Activated CD8-positive, alpha-beta T cell treated with anti-CD3 and anti-CD28 coated beads for 36 hours (primary cell): ENCODE measurements at regions not wholly inside any gene's neighbourhood (a gene's known extent, or its start where the extent isn't known, plus 50 kb on each side); places are given as distances from the start of the nearest gene placed in this dataset.

ENCODE experiments used
- ATAC-seq: fragments of 200-7000 bp; cut with Tn5 transposase; one replicate; pipeline ENCODE4 v1.10.0; 2021; ENCODE audit warnings: mild to moderate bottlenecking, moderate library complexity
- CTCF ChIA-PET: fragments of 350-600 bp; sonication (Branson Sonifier 250); formaldehyde crosslinking; loops from one replicate; lab custom pipeline; 2021; ENCODE audit warnings: antibody characterized with exemption; lab: Charles Lee
- POLR2A ChIA-PET: fragments of 350-600 bp; sonication (Branson Sonifier 250); formaldehyde crosslinking; loops from one replicate; lab custom pipeline; 2021; ENCODE audit warnings: antibody characterized with exemption; lab: Charles Lee
- DNase-seq: peaks from one replicate; pipeline ENCODE4 v3.0.0-alpha.2; 2020
- H3K27ac Mint-ChIP-seq: one replicate; pipeline ENCODE4 v1.8.0; 2021; ENCODE audit warnings: mild to moderate bottlenecking, mixed read lengths
- H3K27me3 Mint-ChIP-seq: one replicate; pipeline ENCODE4 v1.8.0; 2021; ENCODE audit warnings: mixed read lengths
- H3K36me3 Mint-ChIP-seq: one replicate; pipeline ENCODE4 v1.8.0; 2021; ENCODE audit warnings: low read depth, mixed read lengths
- H3K4me1 Mint-ChIP-seq: one replicate; pipeline ENCODE4 v1.8.0; 2021; ENCODE audit warnings: low read depth, mixed read lengths
- H3K4me3 Mint-ChIP-seq: one replicate; pipeline ENCODE4 v1.8.0; 2021; ENCODE audit warnings: mild to moderate bottlenecking, moderate library complexity, mixed read lengths
- H3K9me3 Mint-ChIP-seq: one replicate; pipeline ENCODE4 v1.8.0; 2021; ENCODE audit warnings: mixed read lengths
- CTCF ChIP-seq: fragments of 200-600 bp; IDR thresholded peaks from one replicate; pipeline ENCODE4 v1.8.0; 2022; ENCODE audit warnings: antibody characterized with exemption, mild to moderate bottlenecking
- intact Hi-C: fragments of 100-400 bp; cut with micrococcal nuclease; formaldehyde crosslinking; loops from one replicate; pipeline ENCODE4 v1.10.0; 2022

- no peak for DNase-seq
- ChIA-PET POLR2A (no interaction called here), CTCF (no interaction called here)
- Mint-ChIP-seq H3K9me3 (no peaks in the 10 kb centered on the region), H3K36me3 (no peaks in the 10 kb centered on the region), H3K27me3 (peaks cover 25% of the 10 kb centered on the region), H3K4me3 (no peak overlapping the region), H3K27ac (no peak overlapping the region), H3K4me1 (no peaks in the 10 kb centered on the region)
- ATAC-seq = no peak
- intact Hi-C loops = no loop called here
- TF ChIP-seq CTCF = no peak
Observed at GRCh38 chr11:70656252-70656651, 257.9 kb downstream of the CTTN start.

GRCh38 chr11:70660059-70660888 lies 261.9 kb downstream of the CTTN start:
- Mint-ChIP-seq H3K9me3 (no peaks in the 10 kb centered on the region), H3K27me3 (peaks cover 33% of the 10 kb centered on the region), H3K27ac (no peak overlapping the region), H3K4me1 (peaks cover 3% of the 10 kb centered on the region), H3K36me3 (no peaks in the 10 kb centered on the region), H3K4me3 (no peak overlapping the region)
- ChIA-PET POLR2A (no interaction called here), CTCF (no interaction called here)
- ATAC-seq (no peak), DNase-seq (no peak)
- intact Hi-C loops = no loop called here
- no peak for TF ChIP-seq CTCF

GRCh38 chr11:70660889-70661197 lies 262.5 kb downstream of the CTTN start:
- H3K9me3 Mint-ChIP-seq = no peaks in the 10 kb centered on the region
- ChIA-PET CTCF (no interaction called here), POLR2A (no interaction called here)
- intact Hi-C loops = no loop called here
- no peak overlapping the region for H3K4me3 Mint-ChIP-seq
- H3K27me3 Mint-ChIP-seq = peaks cover 33% of the 10 kb centered on the region
- no peak for ATAC-seq
- no peaks in the 10 kb centered on the region for H3K36me3 Mint-ChIP-seq
- no peak overlapping the region for H3K27ac Mint-ChIP-seq
- no peak for TF ChIP-seq CTCF
- H3K4me1 Mint-ChIP-seq = peaks cover 3% of the 10 kb centered on the region
- DNase-seq = no peak

GRCh38 chr11:70661761-70662501 lies 263.6 kb downstream of the CTTN start:
- Mint-ChIP-seq H3K4me1 (peaks cover 3% of the 10 kb centered on the region), H3K9me3 (no peaks in the 10 kb centered on the region), H3K4me3 (no peak overlapping the region), H3K27me3 (peaks cover 32% of the 10 kb centered on the region), H3K27ac (no peak overlapping the region), H3K36me3 (no peaks in the 10 kb centered on the region)
- intact Hi-C loops = no loop called here
- ATAC-seq (no peak), DNase-seq (no peak)
- POLR2A ChIA-PET = no interaction called here
- TF ChIP-seq CTCF = no peak
- CTCF ChIA-PET = no interaction called here

GRCh38 chr11:70662691-70663098 lies 264.4 kb downstream of the CTTN start:
- H3K27me3 Mint-ChIP-seq = peaks cover 32% of the 10 kb centered on the region
- DNase-seq (no peak), ATAC-seq (no peak)
- no peaks in the 10 kb centered on the region for H3K9me3 Mint-ChIP-seq
- POLR2A ChIA-PET = no interaction called here
- H3K4me1 Mint-ChIP-seq = peaks cover 3% of the 10 kb centered on the region
- H3K4me3 Mint-ChIP-seq = no peak overlapping the region
- no peak for TF ChIP-seq CTCF
- H3K36me3 Mint-ChIP-seq = no peaks in the 10 kb centered on the region
- H3K27ac Mint-ChIP-seq = no peak overlapping the region
- CTCF ChIA-PET = no interaction called here
- intact Hi-C loops = no loop called here
